Left lung (tissue), 4 donors: ENCODE measurements at regions not wholly inside any gene's neighbourhood (a gene's known extent, or its start where the extent isn't known, plus 50 kb on each side); places are given as distances from the start of the nearest gene placed in this dataset.
"Not testable (repeated sequence)": the region's sequence is repeated elsewhere in the genome, so short reads cannot be mapped to it uniquely, and the experiment has no call there.

Experiments
- ATAC-seq: fragments of 200-7000 bp; cut with Tn5 transposase; one replicate; pipeline ENCODE4 v1.9.1; 2020; ENCODE audit warnings: moderate library complexity
- DNase-seq, 4 donors: peaks; one replicate each; pipeline ENCODE4 v3.0.0-alpha.2; 2013 to 2020
- H3K27ac ChIP-seq, 2 donors: fragments of 200-600 bp; sonication (generic) in 1 of 2; one replicate each; pipeline versions ENCODE4 v1.5.0 to v1.8.0; 2020 to 2021
- H3K27me3 ChIP-seq, 2 donors: fragments of 200-600 bp; sonication (generic) in 1 of 2; one replicate each; pipeline versions ENCODE4 v1.5.0 to v1.8.0; 2020 to 2021
- H3K36me3 ChIP-seq, 2 donors: fragments of 200-600 bp; sonication (generic) in 1 of 2; one replicate each; pipeline versions ENCODE4 v1.5.0 to v1.8.0; 2020 to 2021
- H3K4me1 ChIP-seq, 2 donors: fragments of 200-600 bp; one replicate each; pipeline ENCODE4 v1.8.0; 2021
- H3K4me3 ChIP-seq, 2 donors: fragments of 200-600 bp; sonication (generic) in 1 of 2; one replicate each; pipeline versions ENCODE4 v1.5.0 to v1.8.0; 2020 to 2021; ENCODE audit warnings: mild to moderate bottlenecking in 1 of 2
- H3K9me3 ChIP-seq, 2 donors: fragments of 200-600 bp; sonication (generic) in 1 of 2; one replicate each; pipeline versions ENCODE4 v1.5.0 to v1.8.0; 2020 to 2021
- intact Hi-C, 2 donors: fragments of 100-400 bp; cut with DNase I; formaldehyde crosslinking; loops; one replicate each; pipeline versions ENCODE4 v1.11.2 to v1.14.2; 2022
- TF ChIP-seq, protein P1 (sequence below), 2 donors: fragments of 200-600 bp; sonication (generic) in 1 of 2; IDR thresholded peaks; one replicate each; pipeline versions ENCODE4 v1.5.0 to v1.8.0; 2021; ENCODE audit warnings: antibody characterized with exemption in 2 of 2
- donor health status: DM: no; HTN: yes; CAD: no.
- donor health status: DM: no; HTN: no; CAD: no.

DNA sequence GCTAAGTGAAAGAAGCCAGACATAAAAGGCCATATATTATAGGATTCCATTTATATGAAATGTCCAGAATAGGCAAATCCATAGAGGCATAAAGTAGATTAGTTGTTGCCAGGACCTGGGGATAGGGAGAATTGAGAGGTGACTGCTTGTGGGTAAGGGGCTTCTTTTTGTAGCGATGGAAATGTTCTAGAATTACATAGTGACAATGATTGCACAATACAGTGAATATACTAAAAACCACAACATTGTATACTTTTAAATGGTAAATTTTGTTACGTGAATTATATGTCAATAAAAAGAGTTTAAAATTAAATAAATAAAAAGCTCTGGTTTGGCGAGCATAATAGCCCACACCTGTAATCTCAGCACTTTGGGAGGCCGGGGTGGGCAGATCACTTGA lies 486.8 kb downstream of the KLF12 start:
- Histone ChIP-seq H3K27me3 (no peaks in the 10 kb centered on the region), H3K4me3 (no peak overlapping the region), H3K9me3 (peaks cover 0 to 3% of the 10 kb centered on the region in 2 donors), H3K4me1 (no peaks in the 10 kb centered on the region), H3K27ac (no peak overlapping the region), H3K36me3 (no peaks in the 10 kb centered on the region)
- no peak for ATAC-seq
- no peak for DNase-seq
- intact Hi-C loops, result no loop called here
- TF ChIP-seq, protein P1, sequence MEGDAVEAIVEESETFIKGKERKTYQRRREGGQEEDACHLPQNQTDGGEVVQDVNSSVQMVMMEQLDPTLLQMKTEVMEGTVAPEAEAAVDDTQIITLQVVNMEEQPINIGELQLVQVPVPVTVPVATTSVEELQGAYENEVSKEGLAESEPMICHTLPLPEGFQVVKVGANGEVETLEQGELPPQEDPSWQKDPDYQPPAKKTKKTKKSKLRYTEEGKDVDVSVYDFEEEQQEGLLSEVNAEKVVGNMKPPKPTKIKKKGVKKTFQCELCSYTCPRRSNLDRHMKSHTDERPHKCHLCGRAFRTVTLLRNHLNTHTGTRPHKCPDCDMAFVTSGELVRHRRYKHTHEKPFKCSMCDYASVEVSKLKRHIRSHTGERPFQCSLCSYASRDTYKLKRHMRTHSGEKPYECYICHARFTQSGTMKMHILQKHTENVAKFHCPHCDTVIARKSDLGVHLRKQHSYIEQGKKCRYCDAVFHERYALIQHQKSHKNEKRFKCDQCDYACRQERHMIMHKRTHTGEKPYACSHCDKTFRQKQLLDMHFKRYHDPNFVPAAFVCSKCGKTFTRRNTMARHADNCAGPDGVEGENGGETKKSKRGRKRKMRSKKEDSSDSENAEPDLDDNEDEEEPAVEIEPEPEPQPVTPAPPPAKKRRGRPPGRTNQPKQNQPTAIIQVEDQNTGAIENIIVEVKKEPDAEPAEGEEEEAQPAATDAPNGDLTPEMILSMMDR (IDR thresholded peaks at IDR 0.05), result no peak

DNA sequence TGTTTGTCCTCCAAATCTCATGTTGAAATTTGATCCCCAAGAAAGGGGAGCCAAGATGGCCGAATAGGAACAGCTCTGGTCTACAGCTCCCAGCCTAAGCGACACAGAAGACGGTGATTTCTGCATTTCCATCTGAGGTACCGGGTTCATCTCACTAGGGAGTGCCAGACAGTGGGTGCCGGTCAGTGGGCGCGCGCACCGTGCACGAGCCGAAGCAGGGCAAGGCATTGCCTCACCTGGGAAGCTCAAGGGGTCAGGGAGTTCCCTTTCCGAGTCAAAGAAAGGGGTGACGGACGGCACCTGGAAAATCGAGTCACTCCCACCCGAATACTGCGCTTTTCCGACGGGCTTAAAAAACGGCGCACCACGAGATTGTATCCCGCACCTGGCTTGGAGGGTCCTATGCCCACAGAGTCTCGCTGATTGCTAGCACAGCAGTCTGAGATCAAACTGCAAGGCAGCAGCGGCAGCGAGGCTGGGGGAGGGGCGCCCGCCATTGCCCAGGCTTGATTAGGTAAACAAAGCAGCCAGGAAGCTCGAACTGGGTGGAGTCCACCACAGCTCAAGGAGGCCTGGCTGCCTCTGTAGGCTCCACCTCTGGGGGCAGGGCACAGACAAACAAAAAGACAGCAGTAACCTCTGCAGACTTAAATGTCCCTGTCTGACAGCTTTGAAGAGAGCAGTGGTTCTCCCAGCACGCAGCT lies 493.6 kb downstream of the KLF12 start:
- H3K4me1 ChIP-seq, H3K9me3 ChIP-seq, intact Hi-C loops, H3K36me3 ChIP-seq, H3K27ac ChIP-seq, H3K27me3 ChIP-seq, H3K4me3 ChIP-seq, ATAC-seq, DNase-seq: not testable (repeated sequence)

DNA sequence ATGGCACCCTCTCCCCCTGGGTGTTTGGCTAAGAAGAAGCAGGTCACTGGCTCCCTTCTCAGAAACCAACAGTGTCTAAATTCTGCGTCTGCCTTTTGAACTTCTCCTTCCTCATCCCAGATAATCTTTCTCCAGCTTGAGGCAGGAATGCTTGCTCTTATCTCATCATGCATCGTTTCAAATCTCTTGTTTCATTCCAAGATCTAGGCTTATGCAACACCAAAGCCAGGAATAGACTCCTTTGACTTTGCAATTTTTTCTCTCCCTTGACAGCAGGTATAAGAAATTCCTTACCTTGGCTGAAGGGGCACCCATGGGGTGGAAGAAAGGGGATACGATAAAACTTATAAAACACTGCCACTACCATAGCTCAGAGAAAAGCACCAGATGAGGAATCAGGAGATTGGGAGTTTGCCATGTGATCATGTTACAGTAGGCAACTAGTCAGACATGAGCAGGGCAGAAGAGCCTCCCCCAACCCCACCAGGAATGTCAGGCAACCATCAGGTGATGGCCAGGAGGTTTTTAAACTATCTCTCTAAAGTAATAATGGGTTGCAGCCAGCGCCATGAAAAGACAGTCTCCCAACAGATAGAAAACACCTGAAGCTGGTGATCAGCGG lies 498.9 kb downstream of the KLF12 start:
- no peak overlapping the region for H3K4me3 ChIP-seq
- TF ChIP-seq, protein P1 (IDR thresholded peaks at IDR 0.05), result no peak
- no peak for DNase-seq
- H3K4me1 ChIP-seq, result no peaks in the 10 kb centered on the region
- no peaks in the 10 kb centered on the region for H3K36me3 ChIP-seq
- no peak for ATAC-seq
- intact Hi-C loops, result no loop called here
- no peaks in the 10 kb centered on the region for H3K27me3 ChIP-seq
- no peak overlapping the region for H3K27ac ChIP-seq
- H3K9me3 ChIP-seq, result no peaks in the 10 kb centered on the region

DNA sequence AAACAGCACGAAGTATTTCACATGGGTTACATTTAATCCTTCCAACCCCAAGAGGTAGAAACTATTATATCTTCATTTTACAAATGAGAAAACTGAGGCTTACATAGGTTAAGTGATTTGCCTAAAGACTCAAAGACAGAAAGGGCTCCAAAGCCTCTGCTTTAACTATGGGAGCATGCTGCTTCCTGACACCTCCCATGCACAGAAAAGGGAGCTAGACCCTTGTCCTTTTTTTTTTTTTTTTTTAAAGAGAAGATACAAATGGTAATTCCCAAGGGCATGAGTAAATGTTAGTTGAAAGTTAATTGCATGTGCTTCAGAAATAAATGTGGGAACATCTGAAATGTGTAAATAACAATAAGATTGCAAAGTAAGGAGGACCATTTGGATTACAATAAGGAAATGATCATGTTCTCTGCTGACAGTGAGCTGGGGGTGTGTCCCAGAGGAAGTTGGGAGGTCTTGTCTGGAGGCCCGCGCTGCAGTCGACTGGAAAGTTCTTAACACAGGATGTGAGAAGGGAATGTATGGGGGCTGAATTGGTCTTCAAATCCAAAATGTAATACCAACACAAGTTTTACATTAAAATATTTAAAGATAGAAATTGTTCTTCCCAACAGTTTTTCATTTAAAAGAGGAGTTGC lies 500.3 kb downstream of the KLF12 start:
- intact Hi-C loops, result no loop called here
- Histone ChIP-seq H3K27ac (no peak overlapping the region), H3K9me3 (no peaks in the 10 kb centered on the region), H3K4me1 (no peaks in the 10 kb centered on the region), H3K27me3 (no peaks in the 10 kb centered on the region), H3K4me3 (no peak overlapping the region), H3K36me3 (no peaks in the 10 kb centered on the region)
- TF ChIP-seq, protein P1 (IDR thresholded peaks at IDR 0.05), result no peak
- ATAC-seq (no peak), DNase-seq (no peak)

DNA sequence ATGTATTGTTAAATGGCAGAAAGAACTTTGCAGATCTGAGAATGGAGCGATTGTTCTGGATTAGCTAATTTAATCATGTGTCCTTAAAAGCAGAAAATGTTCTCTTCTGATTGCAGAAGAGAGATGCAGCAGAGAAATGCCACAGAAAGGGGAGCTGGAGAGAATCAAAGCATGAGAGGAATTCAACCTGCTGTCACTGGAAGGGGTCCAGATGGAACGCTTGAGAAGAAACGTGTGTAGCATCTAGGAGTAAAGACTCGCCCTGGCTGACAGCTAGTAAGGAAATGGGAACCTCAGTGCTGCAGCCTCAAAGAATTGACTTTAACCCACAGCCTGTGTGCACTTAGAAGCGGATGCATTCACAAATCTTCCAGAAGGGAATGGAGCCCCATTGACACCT lies 502.8 kb downstream of the KLF12 start:
- no peak overlapping the region for H3K4me3 ChIP-seq
- intact Hi-C loops, result no loop called here
- no peak for ATAC-seq

More for the DNA sequence above, 502.8 kb downstream of the KLF12 start:
- DNase-seq, result no peak
- H3K36me3 ChIP-seq, result no peaks in the 10 kb centered on the region
- no peak overlapping the region for H3K27ac ChIP-seq
- no peaks in the 10 kb centered on the region for H3K4me1 ChIP-seq
- no peaks in the 10 kb centered on the region for H3K27me3 ChIP-seq
- no peaks in the 10 kb centered on the region for H3K9me3 ChIP-seq
- TF ChIP-seq, protein P1 (IDR thresholded peaks at IDR 0.05), result no peak
